ENCODE measurements at regions not wholly inside any gene's neighbourhood (a gene's known extent, or its start where the extent isn't known, plus 50 kb on each side); places are given as distances from the start of the nearest gene placed in this dataset.

GRCh38 chr9:86836266-86836665, 111.0 kb downstream of the GAS1 start:
- TF ChIP-seq, protein P1, sequence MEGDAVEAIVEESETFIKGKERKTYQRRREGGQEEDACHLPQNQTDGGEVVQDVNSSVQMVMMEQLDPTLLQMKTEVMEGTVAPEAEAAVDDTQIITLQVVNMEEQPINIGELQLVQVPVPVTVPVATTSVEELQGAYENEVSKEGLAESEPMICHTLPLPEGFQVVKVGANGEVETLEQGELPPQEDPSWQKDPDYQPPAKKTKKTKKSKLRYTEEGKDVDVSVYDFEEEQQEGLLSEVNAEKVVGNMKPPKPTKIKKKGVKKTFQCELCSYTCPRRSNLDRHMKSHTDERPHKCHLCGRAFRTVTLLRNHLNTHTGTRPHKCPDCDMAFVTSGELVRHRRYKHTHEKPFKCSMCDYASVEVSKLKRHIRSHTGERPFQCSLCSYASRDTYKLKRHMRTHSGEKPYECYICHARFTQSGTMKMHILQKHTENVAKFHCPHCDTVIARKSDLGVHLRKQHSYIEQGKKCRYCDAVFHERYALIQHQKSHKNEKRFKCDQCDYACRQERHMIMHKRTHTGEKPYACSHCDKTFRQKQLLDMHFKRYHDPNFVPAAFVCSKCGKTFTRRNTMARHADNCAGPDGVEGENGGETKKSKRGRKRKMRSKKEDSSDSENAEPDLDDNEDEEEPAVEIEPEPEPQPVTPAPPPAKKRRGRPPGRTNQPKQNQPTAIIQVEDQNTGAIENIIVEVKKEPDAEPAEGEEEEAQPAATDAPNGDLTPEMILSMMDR (IDR thresholded peaks at IDR 0.05; ENCODE audit: low read depth, low read length, poor library complexity, severe bottlenecking): no peak
- TF ChIP-seq EZH2phosphoT487 (IDR thresholded peaks at IDR 0.05; ENCODE audit: borderline replicate concordance, low read length): no peak

All from DOHH2 (cell line).